HG03039 (cell line): ENCODE measurements at regions not wholly inside any gene's neighbourhood (a gene's known extent, or its start where the extent isn't known, plus 50 kb on each side); places are given as distances from the start of the nearest gene placed in this dataset.

Experiments used
- ATAC-seq: cut with Tn5 transposase; IDR thresholded peaks from one replicate; pipeline ENCODE4 v1.9.1; 2021; ENCODE audit warnings: mild to moderate bottlenecking, moderate library complexity; ENCODE audit not compliant: unreplicated experiment

- no peak for ATAC-seq
Observed at GRCh38 chr1:199264911-199265310, 626.1 kb downstream of the PTPRC start.

DNA sequence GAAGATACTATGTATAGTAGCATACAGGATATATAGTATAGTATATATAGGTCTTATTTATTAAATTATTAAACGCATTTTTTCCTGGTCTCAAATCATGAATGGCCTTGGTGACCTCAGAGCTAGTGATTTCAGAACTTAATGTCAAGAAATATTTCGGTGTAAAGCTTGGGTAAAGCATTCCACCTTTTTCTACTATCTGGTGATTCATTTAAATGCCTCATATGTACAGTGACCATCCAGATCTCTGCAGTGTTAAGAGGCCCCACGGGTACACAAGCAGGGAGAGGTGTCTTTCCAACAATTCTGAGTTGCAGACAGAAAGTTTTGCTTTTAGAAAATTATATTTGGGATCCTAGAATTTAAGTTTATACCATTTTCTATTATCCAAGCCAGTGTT lies 626.5 kb downstream of the PTPRC start:
- ATAC-seq: no peak

DNA sequence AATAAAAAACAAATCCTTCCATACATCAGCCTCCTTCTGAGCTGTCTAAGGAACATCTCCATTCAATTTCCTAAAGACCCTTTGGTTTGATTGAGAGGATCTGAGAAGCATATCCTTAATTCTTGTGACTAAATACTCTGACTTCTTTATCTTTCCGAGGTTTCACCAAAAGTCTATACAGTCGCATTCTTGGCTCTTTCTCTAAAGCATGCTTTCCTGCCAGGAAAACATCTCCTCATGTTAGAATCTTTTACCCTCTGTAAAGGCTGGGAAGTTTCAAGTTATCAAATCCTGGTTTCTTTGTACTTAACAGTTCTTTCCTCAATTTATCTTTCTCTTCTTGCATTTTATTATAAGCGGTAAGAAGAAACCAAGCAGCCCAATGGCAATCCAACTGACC lies 630.4 kb downstream of the PTPRC start:
- ATAC-seq: no peak

GRCh38 chr1:199272139-199272544 lies 633.3 kb downstream of the PTPRC start:
- ATAC-seq: no peak

GRCh38 chr1:199272628-199273086 lies 633.8 kb downstream of the PTPRC start:
- ATAC-seq: peak; percentile 64

DNA sequence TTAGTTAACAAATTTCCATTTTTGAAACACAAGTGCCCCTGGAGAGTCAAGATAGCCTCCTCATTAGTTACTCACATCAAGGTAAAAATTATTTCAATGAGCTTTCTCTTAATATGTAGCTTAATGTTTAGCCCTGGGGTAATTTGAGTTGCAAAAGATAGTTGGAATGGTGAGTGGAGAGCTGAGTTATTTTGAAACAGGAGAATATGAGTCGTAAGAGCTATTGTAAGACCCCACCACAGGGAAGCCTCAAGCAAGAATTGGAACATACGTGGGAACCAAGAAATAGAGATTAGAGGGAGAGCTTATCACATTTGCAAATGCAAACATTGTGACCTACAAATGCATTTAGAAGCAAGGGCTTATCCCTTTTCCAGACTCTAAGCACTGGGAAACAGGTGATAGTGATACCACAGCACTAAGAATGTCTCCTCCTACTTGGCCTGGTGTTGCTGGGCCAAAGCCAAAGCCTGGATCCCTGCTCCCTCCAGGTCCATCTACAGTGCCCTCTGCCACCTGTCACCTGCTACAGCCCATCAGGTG lies 635.1 kb downstream of the PTPRC start:
- peak; percentile 42 for ATAC-seq

- ATAC-seq: no peak
Observed at GRCh38 chr1:199279067-199279466, 640.2 kb downstream of the PTPRC start.

GRCh38 chr1:199279872-199280645 lies 641.2 kb downstream of the PTPRC start:
- peak; percentile 85 for ATAC-seq

DNA sequence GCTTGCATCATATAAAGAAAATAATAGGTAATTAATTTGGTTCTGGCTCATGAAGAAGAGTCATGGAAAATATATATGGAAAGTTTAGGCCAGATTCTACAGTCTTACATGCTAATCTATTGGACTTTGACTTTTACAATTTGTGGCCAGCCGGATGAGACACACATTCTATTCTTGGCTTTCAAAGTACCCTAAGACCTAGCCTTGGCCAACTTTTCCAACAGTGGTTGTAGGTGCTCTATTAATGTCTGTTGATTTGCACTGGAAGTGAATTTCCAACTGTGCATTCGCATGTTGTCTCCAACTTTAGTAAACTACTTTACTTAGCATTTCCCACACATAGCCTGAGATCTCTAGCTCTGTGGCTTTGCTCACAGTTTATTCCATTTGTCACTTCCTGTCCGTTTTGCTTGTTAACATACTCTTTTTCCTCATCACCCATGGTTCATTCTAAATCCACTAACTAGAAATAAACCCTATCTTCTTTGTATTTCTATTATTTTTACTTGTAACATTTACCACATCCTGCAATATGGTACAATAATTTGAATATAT lies 644.0 kb downstream of the PTPRC start:
- ATAC-seq: no peak

DNA sequence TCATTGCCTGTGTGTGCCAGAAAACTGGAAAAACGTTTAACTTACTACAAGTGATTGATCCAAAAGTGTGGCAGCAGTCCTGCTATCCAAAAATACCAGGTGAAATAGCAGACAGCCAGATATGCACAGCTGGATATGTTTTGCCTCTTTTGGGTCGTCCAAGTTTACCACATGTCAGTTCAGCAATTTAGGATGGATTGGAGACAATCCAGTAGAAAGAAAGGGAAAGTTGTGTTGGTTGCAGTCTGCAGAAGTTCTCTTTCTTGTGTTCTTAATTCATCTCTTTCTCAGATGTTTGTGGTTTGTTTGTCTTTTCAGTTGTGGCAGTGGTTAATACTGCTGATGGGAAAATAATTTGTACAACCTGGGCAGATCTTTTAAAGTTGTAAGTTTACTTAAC lies 645.0 kb downstream of the PTPRC start:
- ATAC-seq: no peak

- no peak for ATAC-seq
Observed at GRCh38 chr1:199287206-199287605, 648.4 kb downstream of the PTPRC start.

DNA sequence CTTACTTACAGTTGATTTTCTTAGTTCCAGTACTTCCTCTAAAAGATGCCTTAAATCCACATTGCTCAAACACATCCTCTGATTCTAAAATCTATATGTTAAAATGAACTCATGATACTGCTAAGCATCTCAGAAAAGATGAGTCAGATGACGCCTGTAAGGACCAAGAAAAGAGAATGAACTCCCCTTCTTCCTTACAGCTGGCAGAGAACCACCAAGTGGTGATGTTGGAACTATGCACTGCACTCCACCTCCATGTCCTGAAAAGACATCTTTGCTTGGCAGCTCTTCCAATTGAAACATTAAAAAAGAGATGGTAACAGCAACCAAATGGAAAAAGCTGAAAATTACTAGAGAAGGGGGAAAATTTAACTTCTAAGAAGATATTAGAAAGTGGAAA lies 648.8 kb downstream of the PTPRC start:
- no peak for ATAC-seq

DNA sequence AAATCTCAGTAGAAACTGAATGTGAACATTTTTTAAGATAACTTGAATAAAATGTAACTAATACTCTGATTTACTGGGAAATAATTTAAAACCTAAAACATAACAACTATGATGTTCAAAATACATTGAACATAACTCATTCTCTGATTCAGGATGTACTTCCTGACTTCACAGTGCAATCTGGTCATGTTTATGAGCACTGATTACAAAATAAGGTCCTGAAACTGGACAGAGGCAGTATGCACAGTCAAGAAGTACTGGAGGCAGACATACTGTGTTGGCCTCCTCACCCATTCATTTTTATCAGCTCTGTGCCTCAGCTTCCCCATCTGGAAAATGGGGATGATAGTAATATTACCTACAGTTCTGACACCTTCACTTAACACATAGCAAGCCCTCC lies 651.3 kb downstream of the PTPRC start:
- no peak for ATAC-seq

DNA sequence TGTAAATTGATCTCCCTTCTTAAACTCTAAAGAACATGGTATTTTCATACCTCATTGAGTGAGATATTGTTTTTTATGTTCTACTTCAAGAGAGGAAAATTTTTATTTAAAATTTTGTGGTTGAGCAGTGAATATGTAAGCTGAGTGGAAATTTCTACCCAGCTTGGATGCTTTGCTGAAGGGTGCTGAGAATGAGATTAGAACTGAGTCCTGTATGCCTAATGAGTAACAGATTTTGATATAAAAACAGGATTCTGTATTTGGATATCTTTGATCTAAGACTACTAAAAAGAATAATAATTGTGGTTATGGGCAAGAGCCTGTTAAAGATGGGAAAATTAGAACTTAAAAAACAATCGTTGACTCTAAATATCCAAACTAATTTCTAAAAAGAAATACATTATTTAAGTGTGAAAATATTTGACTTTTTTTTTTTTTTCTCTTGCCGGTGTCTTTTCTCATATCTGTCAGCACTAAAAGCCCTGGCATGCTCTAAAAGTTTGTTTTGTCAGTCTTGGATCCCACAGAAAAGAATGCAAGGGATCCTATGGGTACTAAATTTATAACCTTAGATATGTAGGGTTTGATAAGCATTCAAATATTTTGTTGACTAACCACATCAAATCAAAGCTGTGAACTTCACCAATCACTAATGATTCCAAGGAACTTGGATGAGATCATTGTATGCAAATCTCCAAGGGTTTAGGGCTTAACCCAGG lies 652.3 kb downstream of the PTPRC start:
- ATAC-seq: no peak

- ATAC-seq: no peak
Observed at GRCh38 chr1:199292896-199293295, 654.1 kb downstream of the PTPRC start.

GRCh38 chr1:199295107-199295506 lies 656.3 kb downstream of the PTPRC start:
- ATAC-seq: no peak

- ATAC-seq: no peak
Observed at GRCh38 chr1:199297174-199297573, 658.3 kb downstream of the PTPRC start.

DNA sequence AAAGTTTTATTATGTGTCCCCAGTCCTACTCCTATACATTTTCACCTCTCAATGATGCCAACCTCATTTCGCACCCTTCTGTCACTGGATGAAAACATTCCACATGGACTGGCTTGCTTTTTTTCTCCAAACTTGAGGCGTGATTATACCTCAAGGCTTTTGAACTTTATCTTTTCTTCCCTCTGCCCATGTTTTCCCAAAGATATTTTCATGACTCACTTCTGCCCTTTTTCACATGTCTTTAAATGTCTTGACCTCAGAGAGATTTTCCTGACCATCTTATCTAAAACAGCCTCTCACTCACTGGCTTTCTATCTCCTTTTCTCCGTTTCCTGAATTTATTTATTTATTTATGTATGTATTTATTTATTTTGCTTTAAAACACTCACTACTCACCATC lies 659.0 kb downstream of the PTPRC start:
- ATAC-seq: no peak

- ATAC-seq: no peak
Observed at GRCh38 chr1:199298825-199299224, 660.0 kb downstream of the PTPRC start.

DNA sequence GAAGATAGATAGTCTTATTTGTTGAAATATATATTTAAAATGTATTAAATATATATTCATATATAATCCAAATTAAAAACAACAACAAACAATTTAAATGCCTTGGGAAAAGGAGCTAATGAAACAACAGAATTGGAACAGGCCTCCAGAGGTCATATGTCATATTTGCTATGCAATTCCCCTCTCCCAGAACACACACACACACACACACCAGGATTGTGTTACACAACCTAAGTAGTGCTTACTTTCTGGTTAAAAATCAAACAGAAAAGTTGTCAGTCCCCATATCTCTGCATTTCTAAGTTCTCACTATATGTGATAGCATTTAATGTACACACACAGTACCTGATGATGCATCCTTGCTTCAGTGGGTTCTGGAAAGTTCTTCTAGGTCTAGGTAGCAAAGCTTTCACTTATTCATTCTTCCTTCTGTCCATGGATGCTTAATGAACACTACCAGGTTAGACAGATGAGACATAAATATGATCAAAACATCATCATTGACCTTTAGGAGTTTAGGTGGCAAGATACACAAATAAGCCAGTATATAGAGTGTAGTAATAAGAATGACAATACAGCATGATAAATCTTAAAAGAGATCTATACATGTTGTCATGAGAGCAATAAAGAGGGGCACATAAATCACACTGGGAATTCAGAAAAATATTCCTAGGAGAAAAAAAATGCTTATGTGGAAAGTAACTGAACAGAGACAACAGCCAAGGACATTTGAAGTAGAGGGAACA lies 662.8 kb downstream of the PTPRC start:
- no peak for ATAC-seq

GRCh38 chr1:199302554-199302953 lies 663.7 kb downstream of the PTPRC start:
- ATAC-seq: no peak
